ENCODE measurements at regions not wholly inside any gene's neighbourhood (a gene's known extent, or its start where the extent isn't known, plus 50 kb on each side); places are given as distances from the start of the nearest gene placed in this dataset.

GRCh38 chr11:10629411-10630002 lies 61.0 kb upstream of the LYVE1 start:
- TF ChIP-seq POLR2AphosphoS5 (IDR thresholded peaks at IDR 0.05) (no peak), POLR2A (IDR thresholded peaks at IDR 0.05) (no peak), CTCF (IDR thresholded peaks at IDR 0.05) (no peak), EP300 (IDR thresholded peaks at IDR 0.05) (no peak)
